ENCODE measurements at regions not wholly inside any gene's neighbourhood (a gene's known extent, or its start where the extent isn't known, plus 50 kb on each side); places are given as distances from the start of the nearest gene placed in this dataset.

GRCh38 chr7:42315103-42315502 lies 78.1 kb upstream of the GLI3 start:
- Mint-ChIP-seq H3K36me3 (ENCODE audit: insufficient read depth) (peaks cover 2% of the 10 kb centered on the region), H3K9me3 (ENCODE audit: low read depth) (peaks cover 12% of the 10 kb centered on the region), H3K4me3 (ENCODE audit: low read depth) (no peak overlapping the region), H3K27ac (no peak overlapping the region), H3K27me3 (peaks cover 3% of the 10 kb centered on the region), H3K4me1 (ENCODE audit: low read depth) (no peaks in the 10 kb centered on the region)
- DNase-seq (ENCODE audit: low spot score, unreplicated experiment), result no peak
- TF ChIP-seq CTCF (IDR thresholded peaks at IDR 0.05; ENCODE audit: unreplicated experiment), result no peak

- DNase-seq (ENCODE audit: low spot score, unreplicated experiment), result no peak
- Mint-ChIP-seq H3K27ac (no peak overlapping the region), H3K27me3 (peaks cover 3% of the 10 kb centered on the region), H3K4me3 (ENCODE audit: low read depth) (no peak overlapping the region), H3K36me3 (ENCODE audit: insufficient read depth) (peaks cover 2% of the 10 kb centered on the region), H3K9me3 (ENCODE audit: low read depth) (peaks cover 12% of the 10 kb centered on the region), H3K4me1 (ENCODE audit: low read depth) (no peaks in the 10 kb centered on the region)
- TF ChIP-seq CTCF (IDR thresholded peaks at IDR 0.05; ENCODE audit: unreplicated experiment), result no peak
Measured at GRCh38 chr7:42314696-42315095, 77.7 kb upstream of the GLI3 start.

- Mint-ChIP-seq H3K9me3 (ENCODE audit: low read depth) (peaks cover 22% of the 10 kb centered on the region), H3K4me3 (ENCODE audit: low read depth) (no peak overlapping the region), H3K36me3 (ENCODE audit: insufficient read depth) (peaks cover 4% of the 10 kb centered on the region), H3K4me1 (ENCODE audit: low read depth) (no peaks in the 10 kb centered on the region), H3K27ac (no peak overlapping the region), H3K27me3 (peaks cover 3% of the 10 kb centered on the region)
- DNase-seq (ENCODE audit: low spot score, unreplicated experiment), result no peak
- TF ChIP-seq CTCF (IDR thresholded peaks at IDR 0.05; ENCODE audit: unreplicated experiment), result no peak
Measured at GRCh38 chr7:42311195-42311594, 74.2 kb upstream of the GLI3 start.

GRCh38 chr7:42292991-42293521 lies 56.0 kb upstream of the GLI3 start:
- H3K4me3 Mint-ChIP-seq (ENCODE audit: low read depth), result no peak overlapping the region
- peaks cover 29% of the 10 kb centered on the region for H3K27me3 Mint-ChIP-seq
- no peaks in the 10 kb centered on the region for H3K36me3 Mint-ChIP-seq (ENCODE audit: insufficient read depth)
- TF ChIP-seq CTCF (IDR thresholded peaks at IDR 0.05; ENCODE audit: unreplicated experiment), result no peak
- H3K4me1 Mint-ChIP-seq (ENCODE audit: low read depth), result peaks cover 18% of the 10 kb centered on the region
- H3K9me3 Mint-ChIP-seq (ENCODE audit: low read depth), result peaks cover 3% of the 10 kb centered on the region
- no peak for DNase-seq (ENCODE audit: low spot score, unreplicated experiment)
- peak overlapping the region; percentile 33 for H3K27ac Mint-ChIP-seq

GRCh38 chr7:42289473-42289872 lies 52.5 kb upstream of the GLI3 start:
- no peak for DNase-seq (ENCODE audit: low spot score, unreplicated experiment)
- Mint-ChIP-seq H3K36me3 (ENCODE audit: insufficient read depth) (no peaks in the 10 kb centered on the region), H3K27ac (no peak overlapping the region), H3K4me1 (ENCODE audit: low read depth) (peaks cover 32% of the 10 kb centered on the region), H3K9me3 (ENCODE audit: low read depth) (peaks cover 3% of the 10 kb centered on the region), H3K4me3 (ENCODE audit: low read depth) (no peak overlapping the region), H3K27me3 (peaks cover 39% of the 10 kb centered on the region)
- TF ChIP-seq CTCF (IDR thresholded peaks at IDR 0.05; ENCODE audit: unreplicated experiment), result no peak
